Retinal pigment epithelial cell (primary cell): ENCODE measurements at regions not wholly inside any gene's neighbourhood (a gene's known extent, or its start where the extent isn't known, plus 50 kb on each side); places are given as distances from the start of the nearest gene placed in this dataset.

Experiments
- DNase-seq: peaks from one replicate; pipeline ENCODE4 v3.0.0-alpha.2; 2010; ENCODE audit warnings: low read depth
- H3K4me3 ChIP-seq: 2 replicates; pipeline ENCODE4 v1.5.1; 2011; ENCODE audit warnings: mild to moderate bottlenecking, low read length, control low read depth, moderate library complexity
- TF ChIP-seq, protein P1 (sequence below): conservative IDR thresholded peaks from 2 replicates; pipeline ENCODE4 v1.5.1; 2011; ENCODE audit warnings: low read depth, low read length, control low read depth, inconsistent platforms

GRCh38 chr7:121489440-121489839 lies 93.3 kb upstream of the FAM3C start:
- H3K4me3 ChIP-seq, result no peak overlapping the region
- no peak for DNase-seq
- TF ChIP-seq, protein P1, sequence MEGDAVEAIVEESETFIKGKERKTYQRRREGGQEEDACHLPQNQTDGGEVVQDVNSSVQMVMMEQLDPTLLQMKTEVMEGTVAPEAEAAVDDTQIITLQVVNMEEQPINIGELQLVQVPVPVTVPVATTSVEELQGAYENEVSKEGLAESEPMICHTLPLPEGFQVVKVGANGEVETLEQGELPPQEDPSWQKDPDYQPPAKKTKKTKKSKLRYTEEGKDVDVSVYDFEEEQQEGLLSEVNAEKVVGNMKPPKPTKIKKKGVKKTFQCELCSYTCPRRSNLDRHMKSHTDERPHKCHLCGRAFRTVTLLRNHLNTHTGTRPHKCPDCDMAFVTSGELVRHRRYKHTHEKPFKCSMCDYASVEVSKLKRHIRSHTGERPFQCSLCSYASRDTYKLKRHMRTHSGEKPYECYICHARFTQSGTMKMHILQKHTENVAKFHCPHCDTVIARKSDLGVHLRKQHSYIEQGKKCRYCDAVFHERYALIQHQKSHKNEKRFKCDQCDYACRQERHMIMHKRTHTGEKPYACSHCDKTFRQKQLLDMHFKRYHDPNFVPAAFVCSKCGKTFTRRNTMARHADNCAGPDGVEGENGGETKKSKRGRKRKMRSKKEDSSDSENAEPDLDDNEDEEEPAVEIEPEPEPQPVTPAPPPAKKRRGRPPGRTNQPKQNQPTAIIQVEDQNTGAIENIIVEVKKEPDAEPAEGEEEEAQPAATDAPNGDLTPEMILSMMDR, result no peak

- H3K4me3 ChIP-seq, result no peak overlapping the region
- no peak for DNase-seq
- TF ChIP-seq, protein P1, result no peak
Measured at GRCh38 chr7:121488111-121488650, 92.1 kb upstream of the FAM3C start.

- TF ChIP-seq, protein P1, result no peak
- DNase-seq, result no peak
- no peak overlapping the region for H3K4me3 ChIP-seq
Measured at GRCh38 chr7:121486590-121486989, 90.5 kb upstream of the FAM3C start.

DNA sequence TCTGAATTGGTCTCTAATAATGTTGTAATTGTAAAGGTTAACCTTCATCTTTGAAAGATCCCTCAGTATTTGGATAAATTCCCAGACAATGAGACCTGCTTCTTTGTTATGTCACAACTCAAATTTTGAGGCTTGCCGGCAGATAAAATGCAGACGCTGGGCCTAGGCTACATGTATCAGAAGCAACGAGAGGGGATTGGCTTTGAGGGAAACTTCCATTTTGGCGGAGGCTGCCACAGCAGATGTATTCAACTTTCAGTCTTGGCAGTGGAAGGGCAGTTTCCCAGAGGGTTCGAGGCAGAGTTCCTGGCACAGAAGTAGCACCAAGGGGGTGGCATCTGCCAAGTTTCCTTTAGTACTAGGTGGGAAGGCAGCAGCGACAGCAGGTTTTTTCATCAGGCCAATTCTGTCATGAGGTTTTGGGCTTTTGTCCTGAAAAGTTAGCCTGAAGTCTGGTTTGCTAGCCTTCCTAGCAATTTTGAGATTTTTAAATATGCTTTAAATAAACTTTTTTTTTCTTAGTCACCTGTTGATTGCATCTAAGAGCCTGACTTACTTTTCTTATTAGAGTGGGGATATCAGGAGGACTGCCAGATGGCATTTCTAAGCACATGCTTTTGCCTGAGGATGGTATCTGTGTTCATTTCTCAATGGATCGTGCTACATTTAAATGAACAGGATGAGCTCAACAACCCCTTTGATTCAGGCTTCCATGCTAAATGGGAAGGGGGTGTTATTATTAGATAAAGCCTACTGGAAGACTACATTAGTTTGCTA lies 89.5 kb upstream of the FAM3C start:
- DNase-seq, result no peak
- TF ChIP-seq, protein P1, result no peak
- no peak overlapping the region for H3K4me3 ChIP-seq

- no peak overlapping the region for H3K4me3 ChIP-seq
- no peak for DNase-seq
- TF ChIP-seq, protein P1, result no peak
Measured at GRCh38 chr7:121484089-121484763, 88.1 kb upstream of the FAM3C start.

DNA sequence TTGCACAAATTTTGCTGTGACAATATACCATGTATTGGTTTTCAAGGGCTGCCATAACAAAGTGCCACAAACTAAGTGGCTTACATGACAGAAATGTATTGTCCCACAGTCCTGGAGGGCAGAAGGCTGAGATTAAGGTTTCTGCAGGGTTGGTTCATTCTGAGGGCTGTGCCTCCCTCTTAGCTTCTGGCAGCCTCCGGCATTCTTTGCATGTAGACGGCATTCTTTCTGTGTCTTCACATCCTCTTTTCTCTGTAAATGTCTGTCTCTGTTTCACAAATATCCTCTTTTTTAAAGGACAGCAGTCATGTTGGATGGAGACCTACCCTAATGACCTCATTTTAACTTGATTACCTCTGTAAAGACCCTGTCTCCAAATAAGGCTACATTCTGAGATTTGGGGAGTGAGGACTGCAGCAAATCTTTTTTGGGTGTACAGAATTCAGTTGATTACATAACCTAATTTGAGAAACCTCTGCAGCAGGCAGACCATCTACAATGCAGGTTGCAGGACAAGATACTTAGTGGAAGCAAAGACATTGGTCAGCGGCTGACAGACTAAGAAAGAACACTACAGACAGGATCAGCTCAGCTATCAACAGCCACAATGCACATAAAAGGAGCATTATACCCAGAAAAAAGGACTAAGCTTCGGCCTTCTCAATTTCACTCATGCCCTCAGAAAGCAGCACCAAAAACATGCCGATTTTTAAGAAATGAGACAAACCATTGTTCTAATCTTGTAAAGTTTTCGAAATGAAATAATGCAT lies 84.6 kb upstream of the FAM3C start:
- DNase-seq, result no peak
- H3K4me3 ChIP-seq, result no peak overlapping the region
- TF ChIP-seq, protein P1, result no peak
